Keratinocyte (primary cell): ENCODE measurements at regions not wholly inside any gene's neighbourhood (a gene's known extent, or its start where the extent isn't known, plus 50 kb on each side); places are given as distances from the start of the nearest gene placed in this dataset.

Source experiments
- DNase-seq: peaks from one replicate; pipeline ENCODE4 v3.0.0-alpha.2; 2011; ENCODE audit warnings: low read depth, missing footprints, low spot score
- FAIRE-seq: peaks from 2 replicates; lab custom pipeline; 2011; peaks lifted over from hg19 to GRCh38; lab: Jason Lieb, UNC
- H2AFZ ChIP-seq: 2 replicates; pipeline ENCODE4 v1.6.0; 2012; ENCODE audit warnings: low read length, control low read depth, inconsistent platforms; ENCODE audit not compliant: control insufficient read depth
- H3K27ac ChIP-seq: 2 replicates; pipeline ENCODE4 v1.5.1; 2011; ENCODE audit warnings: low read length; ENCODE audit not compliant: control insufficient read depth, insufficient read depth
- H3K27me3 ChIP-seq: 3 replicates; pipeline ENCODE4 v1.6.0; 2011; ENCODE audit warnings: low read length; ENCODE audit not compliant: control insufficient read depth, insufficient read depth; ENCODE audit errors: extremely low read depth
- H3K36me3 ChIP-seq, 2 experiments: 2 replicates in 1 of 2; 3 replicates in 1 of 2; pipeline ENCODE4 v1.5.1; 2011; ENCODE audit warnings: low read length in 2 of 2, mild to moderate bottlenecking in 1 of 2; ENCODE audit not compliant: control insufficient read depth in 2 of 2, insufficient read depth in 2 of 2; ENCODE audit errors: extremely low read depth in 1 of 2
- H3K4me1 ChIP-seq: 3 replicates; pipeline ENCODE4 v1.5.1; 2011; ENCODE audit warnings: low read length; ENCODE audit not compliant: control insufficient read depth, insufficient read depth; ENCODE audit errors: extremely low read depth
- H3K4me2 ChIP-seq: 3 replicates; pipeline ENCODE4 v1.6.0; 2011; ENCODE audit warnings: low read depth, low read length; ENCODE audit not compliant: control insufficient read depth, insufficient read depth; ENCODE audit errors: extremely low read depth
- H3K4me3 ChIP-seq, 3 experiments: fragments of 200-600 bp in 1 of 3; sonication (generic) in 1 of 3; 2 replicates in 2 of 3; 3 replicates in 1 of 3; pipeline ENCODE4 v1.5.1; 2011 to 2016; ENCODE audit warnings: low read length in 3 of 3, mild to moderate bottlenecking in 3 of 3, control low read depth in 2 of 3, inconsistent platforms in 1 of 3, low read depth in 1 of 3, mixed read lengths in 1 of 3, mixed run types in 1 of 3, moderate library complexity in 1 of 3; ENCODE audit not compliant: control insufficient read depth in 2 of 3, insufficient read depth in 2 of 3; ENCODE audit errors: extremely low read depth in 1 of 3
- H3K79me2 ChIP-seq: 2 replicates; pipeline ENCODE4 v1.6.0; 2012; ENCODE audit warnings: low read length; ENCODE audit not compliant: control insufficient read depth, insufficient read depth
- H3K9ac ChIP-seq: 3 replicates; pipeline ENCODE4 v1.6.0; 2011; ENCODE audit warnings: low read length; ENCODE audit not compliant: control insufficient read depth, insufficient read depth; ENCODE audit errors: extremely low read depth
- H3K9me1 ChIP-seq: 3 replicates; pipeline ENCODE4 v1.6.0; 2011; ENCODE audit warnings: low read length; ENCODE audit not compliant: control insufficient read depth, insufficient read depth; ENCODE audit errors: extremely low read depth
- H3K9me3 ChIP-seq: 2 replicates; pipeline ENCODE4 v1.5.1; 2012; ENCODE audit warnings: low read depth, low read length; ENCODE audit not compliant: control insufficient read depth
- H4K20me1 ChIP-seq: 3 replicates; pipeline ENCODE4 v1.6.0; 2011; ENCODE audit warnings: low read length; ENCODE audit not compliant: control insufficient read depth, insufficient read depth; ENCODE audit errors: extremely low read depth
- EZH2 ChIP-seq: IDR thresholded peaks from one replicate; pipeline ENCODE4 v1.6.1; 2012; ENCODE audit warnings: inconsistent platforms, mild to moderate bottlenecking, low read length, moderate library complexity
- dilution Hi-C: fragments of 300-500 bp; cut with MboI; formaldehyde crosslinking; loops from one replicate; pipeline ENCODE4 v1.7.0; 2020; ENCODE audit warnings: low sequenced_read_pairs; ENCODE audit not compliant: extremely low pct_ligation_motif_present
- TF ChIP-seq, protein P1 (sequence below), 3 experiments: IDR thresholded peaks in 1 of 3; conservative IDR thresholded peaks in 1 of 3; optimal IDR thresholded peaks in 1 of 3; 2 replicates in 2 of 3; 3 replicates in 1 of 3; pipeline versions ENCODE3 to v1.5.1; 2011; ENCODE audit warnings: low read length in 3 of 3, mild to moderate bottlenecking in 3 of 3, moderate library complexity in 2 of 3, control low read depth in 1 of 3, inconsistent platforms in 1 of 3; ENCODE audit not compliant: insufficient read depth in 2 of 3; ENCODE audit errors: extremely low read depth in 1 of 3

DNA sequence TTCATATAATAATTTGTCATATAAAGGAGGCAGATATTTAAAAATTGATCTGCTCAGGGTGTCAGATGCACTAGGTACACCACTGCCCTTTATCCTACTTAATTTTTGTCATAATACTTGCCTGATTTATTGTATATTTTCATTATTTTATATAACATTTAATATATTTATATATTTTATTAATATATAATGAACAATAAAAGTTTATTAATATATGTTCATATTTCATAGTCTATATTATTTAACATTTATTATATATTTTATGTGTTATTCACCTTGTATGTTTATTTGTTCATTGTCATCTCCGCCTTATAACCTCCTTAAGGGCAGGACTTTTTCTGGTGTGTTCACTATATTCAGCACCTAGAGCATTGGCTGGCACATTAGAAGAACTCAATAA lies 232.4 kb upstream of the AMIGO2 start:
- Histone ChIP-seq H4K20me1 (no peaks in the 10 kb centered on the region), H2AFZ (no peak overlapping the region)

GRCh38 chr12:47311568-47311967 lies 231.8 kb upstream of the AMIGO2 start:
- no peaks in the 10 kb centered on the region for H3K27me3 ChIP-seq
- H3K4me3 ChIP-seq = no peak overlapping the region
- DNase-seq (no peak), FAIRE-seq (no peak)
- H4K20me1 ChIP-seq = no peaks in the 10 kb centered on the region
- H3K4me1 ChIP-seq = peaks cover 4% of the 10 kb centered on the region
- H3K79me2 ChIP-seq = no peaks in the 10 kb centered on the region
- H2AFZ ChIP-seq = no peak overlapping the region
- H3K4me2 ChIP-seq = no peak overlapping the region
- H3K9me1 ChIP-seq = no peaks in the 10 kb centered on the region
- no peak overlapping the region for H3K27ac ChIP-seq
- TF ChIP-seq, protein P1, sequence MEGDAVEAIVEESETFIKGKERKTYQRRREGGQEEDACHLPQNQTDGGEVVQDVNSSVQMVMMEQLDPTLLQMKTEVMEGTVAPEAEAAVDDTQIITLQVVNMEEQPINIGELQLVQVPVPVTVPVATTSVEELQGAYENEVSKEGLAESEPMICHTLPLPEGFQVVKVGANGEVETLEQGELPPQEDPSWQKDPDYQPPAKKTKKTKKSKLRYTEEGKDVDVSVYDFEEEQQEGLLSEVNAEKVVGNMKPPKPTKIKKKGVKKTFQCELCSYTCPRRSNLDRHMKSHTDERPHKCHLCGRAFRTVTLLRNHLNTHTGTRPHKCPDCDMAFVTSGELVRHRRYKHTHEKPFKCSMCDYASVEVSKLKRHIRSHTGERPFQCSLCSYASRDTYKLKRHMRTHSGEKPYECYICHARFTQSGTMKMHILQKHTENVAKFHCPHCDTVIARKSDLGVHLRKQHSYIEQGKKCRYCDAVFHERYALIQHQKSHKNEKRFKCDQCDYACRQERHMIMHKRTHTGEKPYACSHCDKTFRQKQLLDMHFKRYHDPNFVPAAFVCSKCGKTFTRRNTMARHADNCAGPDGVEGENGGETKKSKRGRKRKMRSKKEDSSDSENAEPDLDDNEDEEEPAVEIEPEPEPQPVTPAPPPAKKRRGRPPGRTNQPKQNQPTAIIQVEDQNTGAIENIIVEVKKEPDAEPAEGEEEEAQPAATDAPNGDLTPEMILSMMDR (optimal IDR thresholded peaks at IDR 0.05 in 1 of 3, IDR thresholded peaks at IDR 0.05 in 1 of 3, conservative IDR thresholded peaks at IDR 0.05 in 1 of 3; ENCODE audit: extremely low read depth in 1 of 3, insufficient read depth in 2 of 3, low read length in 3 of 3) = no peak
- TF ChIP-seq EZH2 = no peak
- H3K9me3 ChIP-seq = no peaks in the 10 kb centered on the region
- H3K9ac ChIP-seq = no peak overlapping the region
- H3K36me3 ChIP-seq = no peaks in the 10 kb centered on the region
- dilution Hi-C loops = no loop called here

More for the DNA sequence above, 232.4 kb upstream of the AMIGO2 start:
- dilution Hi-C loops = no loop called here
- Histone ChIP-seq H3K36me3 (no peaks in the 10 kb centered on the region), H3K4me2 (no peak overlapping the region), H3K9me3 (no peaks in the 10 kb centered on the region), H3K4me3 (no peak overlapping the region), H3K79me2 (no peaks in the 10 kb centered on the region), H3K27ac (no peak overlapping the region), H3K27me3 (no peaks in the 10 kb centered on the region), H3K9me1 (no peaks in the 10 kb centered on the region), H3K4me1 (peaks cover 4% of the 10 kb centered on the region), H3K9ac (no peak overlapping the region)
- TF ChIP-seq, protein P1 (optimal IDR thresholded peaks at IDR 0.05 in 1 of 3, IDR thresholded peaks at IDR 0.05 in 1 of 3, conservative IDR thresholded peaks at IDR 0.05 in 1 of 3; ENCODE audit: extremely low read depth in 1 of 3, insufficient read depth in 2 of 3, low read length in 3 of 3) = no peak
- TF ChIP-seq EZH2 = no peak
- no peak for FAIRE-seq
- no peak for DNase-seq
